SH-SY5Y (cell line): ENCODE measurements at regions not wholly inside any gene's neighbourhood (a gene's known extent, or its start where the extent isn't known, plus 50 kb on each side); places are given as distances from the start of the nearest gene placed in this dataset.

Experiments
- GATA2 ChIP-seq: IDR thresholded peaks from 2 replicates; pipeline ENCODE4 v1.6.1; 2011; ENCODE audit warnings: mild to moderate bottlenecking, low read depth, low read length
- GATA3 ChIP-seq: IDR thresholded peaks from 2 replicates; pipeline ENCODE4 v1.6.1; 2011; ENCODE audit warnings: low read depth, mild to moderate bottlenecking, low read length, moderate library complexity

GRCh38 chr5:61275841-61276240 lies 56.2 kb upstream of the ZSWIM6 start:
- TF ChIP-seq GATA3 (no peak), GATA2 (no peak)

GRCh38 chr5:61277190-61277589 lies 54.9 kb upstream of the ZSWIM6 start:
- TF ChIP-seq GATA3 (no peak), GATA2 (no peak)

GRCh38 chr5:61277781-61278180 lies 54.3 kb upstream of the ZSWIM6 start:
- TF ChIP-seq GATA2 = no peak

GRCh38 chr5:61279725-61280124 lies 52.3 kb upstream of the ZSWIM6 start:
- TF ChIP-seq GATA2 (no peak), GATA3 (no peak)

- no peak for TF ChIP-seq GATA2
- no peak for TF ChIP-seq GATA3
Measured at GRCh38 chr5:61280205-61280604, 51.9 kb upstream of the ZSWIM6 start.

- TF ChIP-seq GATA3 (no peak), GATA2 (no peak)
Measured at GRCh38 chr5:61280761-61281427, 51.2 kb upstream of the ZSWIM6 start.

- TF ChIP-seq GATA2 = no peak
- TF ChIP-seq GATA3 = no peak
Measured at GRCh38 chr5:61281686-61282085, 50.4 kb upstream of the ZSWIM6 start.
